ENCODE measurements at regions not wholly inside any gene's neighbourhood (a gene's known extent, or its start where the extent isn't known, plus 50 kb on each side); places are given as distances from the start of the nearest gene placed in this dataset.

DNA sequence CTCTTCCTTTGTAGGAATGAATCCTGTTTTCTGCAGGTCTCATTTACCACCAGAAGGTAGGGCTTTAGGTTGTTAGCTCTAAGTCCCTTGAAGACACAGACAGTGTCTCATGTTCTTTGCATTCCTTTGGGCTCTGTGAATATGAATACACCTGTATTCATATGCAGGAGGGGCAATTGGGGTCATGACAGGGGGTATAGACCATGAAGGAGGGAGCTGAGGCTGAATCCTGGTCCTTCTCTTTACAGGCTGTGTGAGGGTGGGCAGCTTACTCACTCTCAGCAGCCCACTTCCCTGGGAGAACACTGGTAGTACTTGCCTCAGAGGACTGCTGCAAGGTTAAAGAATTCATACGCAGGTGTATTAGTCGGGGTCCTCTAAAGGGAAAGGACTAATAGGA lies 267.2 kb upstream of the MGMT start (continued):
- no peak for TF ChIP-seq REST (IDR thresholded peaks at IDR 0.05; ENCODE audit: low read depth, low read length)
- TF ChIP-seq POLR2AphosphoS5 (IDR thresholded peaks at IDR 0.05; ENCODE audit: low read depth, low read length) = no peak
- TF ChIP-seq MXI1 (IDR thresholded peaks at IDR 0.05; ENCODE audit: low read depth, low read length) = no peak
- no peak for TF ChIP-seq CTCF (IDR thresholded peaks at IDR 0.05)
- no peak for TF ChIP-seq SIN3A (IDR thresholded peaks at IDR 0.05; ENCODE audit: borderline replicate concordance, low read depth, low read length)
- TF ChIP-seq TCF12 (IDR thresholded peaks at IDR 0.05) = no peak
- no peak for TF ChIP-seq MAX (IDR thresholded peaks at IDR 0.05; ENCODE audit: low read depth)
- TF ChIP-seq, protein P1, sequence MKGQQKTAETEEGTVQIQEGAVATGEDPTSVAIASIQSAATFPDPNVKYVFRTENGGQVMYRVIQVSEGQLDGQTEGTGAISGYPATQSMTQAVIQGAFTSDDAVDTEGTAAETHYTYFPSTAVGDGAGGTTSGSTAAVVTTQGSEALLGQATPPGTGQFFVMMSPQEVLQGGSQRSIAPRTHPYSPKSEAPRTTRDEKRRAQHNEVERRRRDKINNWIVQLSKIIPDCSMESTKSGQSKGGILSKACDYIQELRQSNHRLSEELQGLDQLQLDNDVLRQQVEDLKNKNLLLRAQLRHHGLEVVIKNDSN (IDR thresholded peaks at IDR 0.05; ENCODE audit: borderline replicate concordance, low read depth) = no peak

DNA sequence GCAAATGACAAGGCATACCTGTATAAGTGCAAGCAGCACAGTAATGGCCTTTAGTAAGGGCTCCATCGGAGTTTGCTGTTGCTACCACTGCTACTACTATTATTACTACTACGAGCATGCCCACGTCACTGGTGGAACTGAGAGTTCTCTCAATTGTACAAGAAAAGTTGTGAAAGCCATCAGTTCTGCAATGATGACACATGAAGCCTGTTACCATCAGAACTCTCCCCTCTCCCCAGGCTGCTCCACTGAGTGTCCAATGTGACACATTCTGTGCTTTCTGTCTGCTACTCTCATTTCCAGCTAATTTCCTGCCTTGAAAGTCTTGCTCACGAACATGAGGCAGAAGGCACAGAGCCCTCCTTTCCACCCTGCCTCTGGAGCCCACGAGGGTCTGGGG lies 263.2 kb upstream of the MGMT start:
- Histone ChIP-seq H3K27ac (ENCODE audit: low read depth in 2 of 2, low read length in 1 of 2) (no peak overlapping the region), H2AFZ (ENCODE audit: low read depth) (no peak overlapping the region), H3K9me3 (no peaks in the 10 kb centered on the region), H3K9me2 (no peaks in the 10 kb centered on the region), H3K9ac (no peak overlapping the region), H3F3A (replicated peaks; ENCODE audit: insufficient read depth) (no peaks in the 10 kb centered on the region), H3K27me3 (ENCODE audit: insufficient read depth) (no peaks in the 10 kb centered on the region), H3K4me2 (no peak overlapping the region), H3K79me2 (ENCODE audit: insufficient read depth) (no peaks in the 10 kb centered on the region), H4K20me1 (ENCODE audit: insufficient read depth) (no peaks in the 10 kb centered on the region), H3K4me3 (ENCODE audit: low read depth in 2 of 2, low read length in 1 of 2) (no peak overlapping the region), H3K36me3 (replicated peaks in 1 of 2; ENCODE audit: control insufficient read depth in 1 of 2, insufficient read depth in 2 of 2, low read length in 1 of 2) (no peaks in the 10 kb centered on the region), H3K4me1 (ENCODE audit: control insufficient read depth in 1 of 2, insufficient read depth in 2 of 2, low read depth in 1 of 2, low read length in 1 of 2) (no peaks in the 10 kb centered on the region)
- DNase-seq = no peak
- CTCF ChIA-PET = no interaction called here
- WGBS (ENCODE audit: low lambda C conversion rate) = 5% methylated on average over 5 of the region's 5 CpGs
- POLR2A ChIA-PET = no interaction called here
- TF ChIP-seq FOXM1 (IDR thresholded peaks at IDR 0.05; ENCODE audit: low read depth) (no peak), MEF2A (IDR thresholded peaks at IDR 0.05; ENCODE audit: borderline replicate concordance, low read depth) (no peak), MAX (IDR thresholded peaks at IDR 0.05; ENCODE audit: low read depth) (no peak), TAF1 (IDR thresholded peaks at IDR 0.05; ENCODE audit: borderline replicate concordance, low read depth, low read length) (no peak), TEAD4 (IDR thresholded peaks at IDR 0.05; ENCODE audit: borderline replicate concordance, insufficient read depth) (no peak), REST (IDR thresholded peaks at IDR 0.05; ENCODE audit: low read depth, low read length) (no peak), FOSL2 (IDR thresholded peaks at IDR 0.05; ENCODE audit: borderline replicate concordance, low read depth) (no peak), YY1 (IDR thresholded peaks at IDR 0.05; ENCODE audit: low read depth) (no peak), RFX5 (IDR thresholded peaks at IDR 0.05; ENCODE audit: low read length) (no peak), EZH2phosphoT487 (IDR thresholded peaks at IDR 0.05; ENCODE audit: borderline replicate concordance, low read depth) (no peak), FOXJ3 (CRISPR knock-in tag; IDR thresholded peaks at IDR 0.05) (no peak)
- TF ChIP-seq, protein P1 (IDR thresholded peaks at IDR 0.05; ENCODE audit: borderline replicate concordance, low read depth) = no peak
- TF ChIP-seq, protein P2, sequence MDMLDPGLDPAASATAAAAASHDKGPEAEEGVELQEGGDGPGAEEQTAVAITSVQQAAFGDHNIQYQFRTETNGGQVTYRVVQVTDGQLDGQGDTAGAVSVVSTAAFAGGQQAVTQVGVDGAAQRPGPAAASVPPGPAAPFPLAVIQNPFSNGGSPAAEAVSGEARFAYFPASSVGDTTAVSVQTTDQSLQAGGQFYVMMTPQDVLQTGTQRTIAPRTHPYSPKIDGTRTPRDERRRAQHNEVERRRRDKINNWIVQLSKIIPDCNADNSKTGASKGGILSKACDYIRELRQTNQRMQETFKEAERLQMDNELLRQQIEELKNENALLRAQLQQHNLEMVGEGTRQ (IDR thresholded peaks at IDR 0.05; ENCODE audit: borderline replicate concordance, low read depth, low read length) = no peak
